ENCODE measurements at regions not wholly inside any gene's neighbourhood (a gene's known extent, or its start where the extent isn't known, plus 50 kb on each side); places are given as distances from the start of the nearest gene placed in this dataset.

- no peak for DNase-seq (ENCODE audit: low read depth in 2 of 2)
- TF ChIP-seq, protein P1, sequence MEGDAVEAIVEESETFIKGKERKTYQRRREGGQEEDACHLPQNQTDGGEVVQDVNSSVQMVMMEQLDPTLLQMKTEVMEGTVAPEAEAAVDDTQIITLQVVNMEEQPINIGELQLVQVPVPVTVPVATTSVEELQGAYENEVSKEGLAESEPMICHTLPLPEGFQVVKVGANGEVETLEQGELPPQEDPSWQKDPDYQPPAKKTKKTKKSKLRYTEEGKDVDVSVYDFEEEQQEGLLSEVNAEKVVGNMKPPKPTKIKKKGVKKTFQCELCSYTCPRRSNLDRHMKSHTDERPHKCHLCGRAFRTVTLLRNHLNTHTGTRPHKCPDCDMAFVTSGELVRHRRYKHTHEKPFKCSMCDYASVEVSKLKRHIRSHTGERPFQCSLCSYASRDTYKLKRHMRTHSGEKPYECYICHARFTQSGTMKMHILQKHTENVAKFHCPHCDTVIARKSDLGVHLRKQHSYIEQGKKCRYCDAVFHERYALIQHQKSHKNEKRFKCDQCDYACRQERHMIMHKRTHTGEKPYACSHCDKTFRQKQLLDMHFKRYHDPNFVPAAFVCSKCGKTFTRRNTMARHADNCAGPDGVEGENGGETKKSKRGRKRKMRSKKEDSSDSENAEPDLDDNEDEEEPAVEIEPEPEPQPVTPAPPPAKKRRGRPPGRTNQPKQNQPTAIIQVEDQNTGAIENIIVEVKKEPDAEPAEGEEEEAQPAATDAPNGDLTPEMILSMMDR (IDR thresholded peaks at IDR 0.05; ENCODE audit: low read depth, low read length): no peak
- no peak overlapping the region for H3K4me3 ChIP-seq (replicated peaks in 1 of 2; ENCODE audit: low read depth in 2 of 2, low read length in 2 of 2)
Observed at GRCh38 chr7:155209478-155210319, 88.0 kb upstream of the INSIG1 start.

DNA sequence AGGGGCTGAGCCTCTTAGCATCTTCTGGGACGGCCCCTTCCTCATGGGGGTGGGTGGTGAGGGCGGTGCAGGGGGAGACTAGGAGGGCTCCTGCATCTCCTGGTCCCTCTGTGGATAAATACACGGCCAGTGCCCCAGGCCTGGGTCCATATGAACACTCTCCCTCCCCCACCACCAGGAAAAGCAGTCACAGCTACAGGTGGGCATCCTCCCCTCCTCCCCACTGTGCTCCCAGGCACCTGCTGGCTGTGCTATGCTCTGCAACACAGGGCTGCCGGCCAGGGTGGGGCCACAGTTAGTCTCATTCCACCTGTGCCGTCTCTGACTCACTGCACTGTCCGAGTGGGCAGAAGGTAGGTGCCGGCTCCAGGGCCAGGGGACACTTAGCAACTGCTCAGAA, 87.3 kb upstream of the INSIG1 start:
- H3K4me3 ChIP-seq (replicated peaks in 1 of 2; ENCODE audit: low read depth in 2 of 2, low read length in 2 of 2): no peak overlapping the region
- TF ChIP-seq, protein P1 (IDR thresholded peaks at IDR 0.05; ENCODE audit: low read depth, low read length): no peak
- no peak for DNase-seq (ENCODE audit: low read depth in 2 of 2)

DNA sequence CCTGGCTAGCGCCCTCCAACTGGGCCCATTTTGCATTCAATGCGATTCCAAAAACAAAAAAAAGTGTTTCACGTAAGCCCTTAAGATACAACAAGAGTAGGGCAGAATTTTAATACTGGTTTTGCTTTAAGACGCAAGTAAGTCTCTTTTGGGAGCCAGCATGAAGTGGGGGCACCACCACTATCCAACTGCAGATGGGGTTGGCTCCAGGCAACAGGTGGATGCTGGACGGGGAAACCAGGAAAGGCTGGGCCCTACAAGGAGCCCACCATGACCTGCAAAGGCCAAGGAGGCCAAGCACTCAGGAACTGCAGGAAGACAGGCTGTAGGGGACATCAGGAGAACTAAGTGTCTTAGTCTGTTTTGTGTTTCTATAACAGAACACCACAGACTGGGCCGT, 86.5 kb upstream of the INSIG1 start:
- no peak overlapping the region for H3K4me3 ChIP-seq (replicated peaks in 1 of 2; ENCODE audit: low read depth in 2 of 2, low read length in 2 of 2)
- no peak for DNase-seq (ENCODE audit: low read depth in 2 of 2)
- TF ChIP-seq, protein P1 (IDR thresholded peaks at IDR 0.05; ENCODE audit: low read depth, low read length): no peak

DNA sequence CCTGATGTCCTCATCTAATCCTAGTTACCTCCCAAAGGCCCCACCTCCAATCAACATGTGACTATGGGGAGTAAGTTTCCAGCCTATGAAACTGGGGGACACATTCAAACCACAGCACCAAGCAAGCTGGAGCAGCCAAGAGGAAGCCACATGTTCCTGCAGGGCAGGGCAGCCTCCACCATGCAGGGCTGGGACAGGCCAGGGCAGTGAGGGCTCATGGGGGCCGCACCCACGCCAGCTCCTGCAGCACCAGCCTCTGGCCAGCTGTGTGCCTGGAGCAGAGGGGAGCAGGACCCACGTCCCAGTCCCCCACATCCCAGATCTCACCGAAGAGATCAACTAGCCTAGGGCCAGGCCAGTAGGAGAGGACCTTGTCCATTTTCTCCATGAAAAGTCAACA, 85.9 kb upstream of the INSIG1 start:
- TF ChIP-seq, protein P1 (IDR thresholded peaks at IDR 0.05; ENCODE audit: low read depth, low read length): no peak
- no peak for DNase-seq (ENCODE audit: low read depth in 2 of 2)
- no peak overlapping the region for H3K4me3 ChIP-seq (replicated peaks in 1 of 2; ENCODE audit: low read depth in 2 of 2, low read length in 2 of 2)

DNA sequence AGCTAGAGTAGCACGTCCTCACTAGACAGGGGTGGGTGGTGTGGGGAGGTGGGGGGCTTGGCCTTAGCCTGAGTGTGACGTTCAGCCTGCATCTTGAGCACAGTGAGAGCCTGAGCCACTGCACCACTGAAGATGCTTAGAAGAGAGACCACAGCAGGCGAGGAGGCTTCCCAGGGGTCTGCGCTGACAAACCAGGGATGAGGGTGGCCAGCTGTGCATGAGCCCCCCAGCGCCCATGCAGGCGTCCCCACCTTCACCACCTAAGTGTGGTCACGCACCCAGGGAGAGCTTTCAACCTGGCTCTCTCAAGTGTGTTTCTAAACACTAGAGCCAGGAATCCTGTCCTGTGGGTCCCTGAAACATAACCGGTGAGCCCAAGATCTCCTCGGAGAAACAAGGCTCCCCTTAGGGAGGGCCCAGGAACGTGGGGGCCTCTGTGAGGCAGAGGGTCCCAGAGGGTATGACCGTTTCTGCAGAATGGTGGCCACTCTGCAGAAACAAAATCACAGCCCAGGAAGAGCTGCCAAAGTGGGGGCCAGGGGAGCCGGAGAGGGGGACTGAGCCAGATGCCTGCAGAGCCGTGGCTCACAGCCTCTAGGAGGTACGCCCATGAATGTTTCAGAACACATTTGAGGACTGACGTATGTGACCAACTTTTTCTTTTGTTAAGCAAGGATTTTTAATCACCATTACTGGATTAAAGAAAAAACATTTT, 85.2 kb upstream of the INSIG1 start:
- TF ChIP-seq, protein P1 (IDR thresholded peaks at IDR 0.05; ENCODE audit: low read depth, low read length): no peak
- no peak overlapping the region for H3K4me3 ChIP-seq (replicated peaks in 1 of 2; ENCODE audit: low read depth in 2 of 2, low read length in 2 of 2)
- no peak for DNase-seq (ENCODE audit: low read depth in 2 of 2)

- peak; percentile 39 to 85 for DNase-seq (ENCODE audit: low read depth in 2 of 2)
- TF ChIP-seq, protein P1 (IDR thresholded peaks at IDR 0.05; ENCODE audit: low read depth, low read length): no peak
Observed at GRCh38 chr7:155213385-155213784, 84.3 kb upstream of the INSIG1 start.

More at GRCh38 chr7:155213385-155213784, 84.3 kb upstream of the INSIG1 start:
- H3K4me3 ChIP-seq (replicated peaks in 1 of 2; ENCODE audit: low read depth in 2 of 2, low read length in 2 of 2): no peak overlapping the region
